Neural progenitor cell (in vitro differentiated cells): ENCODE measurements at regions not wholly inside any gene's neighbourhood (a gene's known extent, or its start where the extent isn't known, plus 50 kb on each side); places are given as distances from the start of the nearest gene placed in this dataset.
A peak's percentile ranks its signal among the peaks of the same experiment; 100 is the strongest.

Source experiments
- DNase-seq: peaks from one replicate; pipeline ENCODE4 v3.0.0-alpha.2; 2016; ENCODE audit warnings: low spot score
- H2AFZ ChIP-seq: fragments of 200-600 bp; sonication (generic); replicated peaks from 2 replicates; pipeline ENCODE4 v1.6.1; 2016; ENCODE audit warnings: antibody characterized with exemption
- H3F3A ChIP-seq: fragments of 200-600 bp; sonication (generic); 2 replicates; pipeline ENCODE4 v1.6.1; 2016; ENCODE audit warnings: antibody characterized with exemption, low read depth
- H3K27ac ChIP-seq: fragments of 200-600 bp; sonication (generic); 2 replicates; pipeline ENCODE4 v1.5.1; 2016; ENCODE audit warnings: mild to moderate bottlenecking
- H3K27me3 ChIP-seq: fragments of 200-600 bp; sonication (generic); 2 replicates; pipeline ENCODE4 v1.6.1; 2016; ENCODE audit warnings: mild to moderate bottlenecking, moderate library complexity
- H3K36me3 ChIP-seq: fragments of 200-600 bp; sonication (generic); 2 replicates; pipeline ENCODE4 v1.5.1; 2016
- H3K4me1 ChIP-seq: fragments of 200-600 bp; sonication (generic); 2 replicates; pipeline ENCODE4 v1.6.1; 2016; ENCODE audit warnings: mixed run types
- H3K4me2 ChIP-seq: fragments of 200-600 bp; sonication (generic); 2 replicates; pipeline ENCODE4 v1.6.1; 2016
- H3K4me3 ChIP-seq: fragments of 200-600 bp; sonication (generic); 2 replicates; pipeline ENCODE4 v1.5.1; 2016
- H3K79me2 ChIP-seq: fragments of 200-600 bp; sonication (generic); 2 replicates; pipeline ENCODE4 v1.6.1; 2016; ENCODE audit warnings: low read depth
- H3K9ac ChIP-seq: fragments of 200-600 bp; sonication (generic); 2 replicates; pipeline ENCODE4 v1.6.1; 2016
- H3K9me3 ChIP-seq: fragments of 200-600 bp; sonication (generic); 2 replicates; pipeline ENCODE4 v1.5.1; 2016; ENCODE audit warnings: low read depth
- H4K20me1 ChIP-seq: fragments of 200-600 bp; sonication (generic); 2 replicates; pipeline ENCODE4 v1.6.1; 2016; ENCODE audit warnings: low read depth
- H3K27ac Mint-ChIP-seq: 3 replicates; pipeline ENCODE4 v1.8.0; 2021; ENCODE audit warnings: mixed read lengths
- H3K27me3 Mint-ChIP-seq: 2 replicates; pipeline ENCODE4 v1.8.0; 2022; ENCODE audit warnings: low read depth, mild to moderate bottlenecking, inconsistent platforms, moderate library complexity, mixed read lengths; ENCODE audit not compliant: insufficient read depth
- H3K36me3 Mint-ChIP-seq: 3 replicates; pipeline ENCODE4 v1.8.0; 2021; ENCODE audit warnings: mixed read lengths
- H3K4me1 Mint-ChIP-seq: 3 replicates; pipeline ENCODE4 v1.8.0; 2021; ENCODE audit warnings: mixed read lengths
- H3K4me3 Mint-ChIP-seq: 3 replicates; pipeline ENCODE4 v1.8.0; 2021; ENCODE audit warnings: mild to moderate bottlenecking, moderate library complexity, mixed read lengths
- H3K9me3 Mint-ChIP-seq: 3 replicates; pipeline ENCODE4 v1.8.0; 2020; ENCODE audit warnings: mixed read lengths
- EZH2 ChIP-seq: fragments of 200-600 bp; sonication (generic); IDR thresholded peaks from 2 replicates; pipeline ENCODE4 v1.6.1; 2017; ENCODE audit warnings: antibody characterized with exemption, mild to moderate bottlenecking, moderate library complexity
- EZH2phosphoT487 ChIP-seq: fragments of 200-600 bp; sonication (generic); IDR thresholded peaks from 2 replicates; pipeline ENCODE4 v1.6.1; 2017; ENCODE audit warnings: antibody characterized with exemption
- TF ChIP-seq, protein P1 (sequence below): fragments of 200-600 bp; sonication (generic); IDR thresholded peaks from 2 replicates; pipeline ENCODE4 v1.5.1; 2017; ENCODE audit warnings: antibody characterized with exemption, mild to moderate bottlenecking

DNA sequence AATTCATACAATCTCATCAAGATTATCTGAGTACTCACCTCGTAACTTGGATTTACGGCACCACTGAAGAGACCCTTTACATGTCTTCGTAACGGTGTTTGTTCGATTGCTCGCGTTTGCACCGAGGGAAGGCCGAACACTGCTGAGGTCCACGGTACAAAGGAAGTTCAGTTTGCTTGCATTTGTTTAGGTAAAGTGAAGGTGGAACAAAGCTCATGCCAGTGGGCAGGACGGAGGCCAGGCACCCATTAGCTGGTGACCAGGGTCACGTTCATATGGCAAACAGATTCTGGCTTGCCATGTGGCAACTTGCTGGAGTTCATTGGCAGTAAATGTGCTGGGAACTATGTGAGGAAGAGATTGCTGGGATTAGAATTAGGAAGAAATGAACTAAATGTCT, 164.8 kb downstream of the MACROH2A1 start:
- H3K4me3 Mint-ChIP-seq: no peak overlapping the region
- peaks cover 2% of the 10 kb centered on the region for H3K36me3 Mint-ChIP-seq
- Histone ChIP-seq H3K4me1 (peaks cover 7% of the 10 kb centered on the region), H3K9ac (no peak overlapping the region), H3K27me3 (no peaks in the 10 kb centered on the region), H3K9me3 (no peaks in the 10 kb centered on the region), H2AFZ (no peak overlapping the region), H3F3A (no peaks in the 10 kb centered on the region), H3K79me2 (no peaks in the 10 kb centered on the region), H3K27ac (no peak overlapping the region), H3K4me2 (no peak overlapping the region), H3K4me3 (no peak overlapping the region), H4K20me1 (no peaks in the 10 kb centered on the region), H3K36me3 (no peaks in the 10 kb centered on the region)
- peak overlapping the region; percentile 38 for H3K27ac Mint-ChIP-seq
- H3K4me1 Mint-ChIP-seq: peaks cover 32% of the 10 kb centered on the region
- peaks cover 2% of the 10 kb centered on the region for H3K9me3 Mint-ChIP-seq
- peaks cover 16% of the 10 kb centered on the region for H3K27me3 Mint-ChIP-seq
- no peak for DNase-seq
- TF ChIP-seq, protein P1, sequence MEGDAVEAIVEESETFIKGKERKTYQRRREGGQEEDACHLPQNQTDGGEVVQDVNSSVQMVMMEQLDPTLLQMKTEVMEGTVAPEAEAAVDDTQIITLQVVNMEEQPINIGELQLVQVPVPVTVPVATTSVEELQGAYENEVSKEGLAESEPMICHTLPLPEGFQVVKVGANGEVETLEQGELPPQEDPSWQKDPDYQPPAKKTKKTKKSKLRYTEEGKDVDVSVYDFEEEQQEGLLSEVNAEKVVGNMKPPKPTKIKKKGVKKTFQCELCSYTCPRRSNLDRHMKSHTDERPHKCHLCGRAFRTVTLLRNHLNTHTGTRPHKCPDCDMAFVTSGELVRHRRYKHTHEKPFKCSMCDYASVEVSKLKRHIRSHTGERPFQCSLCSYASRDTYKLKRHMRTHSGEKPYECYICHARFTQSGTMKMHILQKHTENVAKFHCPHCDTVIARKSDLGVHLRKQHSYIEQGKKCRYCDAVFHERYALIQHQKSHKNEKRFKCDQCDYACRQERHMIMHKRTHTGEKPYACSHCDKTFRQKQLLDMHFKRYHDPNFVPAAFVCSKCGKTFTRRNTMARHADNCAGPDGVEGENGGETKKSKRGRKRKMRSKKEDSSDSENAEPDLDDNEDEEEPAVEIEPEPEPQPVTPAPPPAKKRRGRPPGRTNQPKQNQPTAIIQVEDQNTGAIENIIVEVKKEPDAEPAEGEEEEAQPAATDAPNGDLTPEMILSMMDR: no peak
- TF ChIP-seq EZH2: no peak
- TF ChIP-seq EZH2phosphoT487: no peak

DNA sequence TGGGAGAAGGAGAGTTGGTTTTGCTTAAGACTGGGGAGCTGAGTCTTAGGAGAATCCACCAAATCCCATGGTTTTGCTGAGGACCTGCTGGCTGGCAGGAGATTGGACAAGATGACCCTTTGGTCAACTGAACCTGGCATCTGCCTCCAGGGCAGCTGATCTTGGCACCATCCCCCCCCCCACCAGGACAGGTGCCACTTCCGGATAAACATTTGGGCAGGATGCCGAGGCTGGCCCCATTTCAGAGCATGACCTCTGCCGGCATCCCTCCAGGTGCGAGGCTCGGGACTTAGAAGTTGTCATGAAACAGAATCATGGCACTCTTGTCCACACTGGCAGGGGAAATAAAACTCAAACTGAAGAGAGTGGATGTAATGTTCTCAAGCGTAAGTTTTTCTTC, 165.6 kb downstream of the MACROH2A1 start:
- H3K36me3 Mint-ChIP-seq: peaks cover 2% of the 10 kb centered on the region
- no peak overlapping the region for H3K4me3 ChIP-seq
- no peak overlapping the region for H3K4me3 Mint-ChIP-seq
- no peak overlapping the region for H3K9ac ChIP-seq
- H4K20me1 ChIP-seq: no peaks in the 10 kb centered on the region
- H3K27ac ChIP-seq: no peak overlapping the region
- TF ChIP-seq, protein P1: no peak
- DNase-seq: no peak
- no peaks in the 10 kb centered on the region for H3F3A ChIP-seq
- no peaks in the 10 kb centered on the region for H3K9me3 ChIP-seq
- H3K27ac Mint-ChIP-seq: peak overlapping the region; percentile 35
- H3K27me3 Mint-ChIP-seq: peaks cover 18% of the 10 kb centered on the region
- H2AFZ ChIP-seq: no peak overlapping the region
- H3K36me3 ChIP-seq: no peaks in the 10 kb centered on the region
- no peaks in the 10 kb centered on the region for H3K27me3 ChIP-seq
- no peaks in the 10 kb centered on the region for H3K79me2 ChIP-seq
- no peak overlapping the region for H3K4me2 ChIP-seq
- peaks cover 2% of the 10 kb centered on the region for H3K9me3 Mint-ChIP-seq
- peaks cover 27% of the 10 kb centered on the region for H3K4me1 Mint-ChIP-seq
- H3K4me1 ChIP-seq: peaks cover 7% of the 10 kb centered on the region

GRCh38 chr5:135232958-135233357, 166.1 kb downstream of the MACROH2A1 start:
- Histone ChIP-seq H3K36me3 (no peaks in the 10 kb centered on the region), H3K4me2 (no peak overlapping the region), H3F3A (no peaks in the 10 kb centered on the region), H3K4me1 (peaks cover 7% of the 10 kb centered on the region), H2AFZ (no peak overlapping the region), H3K27me3 (no peaks in the 10 kb centered on the region), H3K9ac (no peak overlapping the region), H3K79me2 (no peaks in the 10 kb centered on the region), H3K9me3 (no peaks in the 10 kb centered on the region), H4K20me1 (no peaks in the 10 kb centered on the region), H3K27ac (no peak overlapping the region), H3K4me3 (no peak overlapping the region)
- Mint-ChIP-seq H3K9me3 (peaks cover 2% of the 10 kb centered on the region), H3K27me3 (peaks cover 21% of the 10 kb centered on the region), H3K36me3 (peaks cover 2% of the 10 kb centered on the region), H3K4me3 (no peak overlapping the region), H3K27ac (no peak overlapping the region), H3K4me1 (peaks cover 26% of the 10 kb centered on the region)
- no peak for DNase-seq
- TF ChIP-seq, protein P1: no peak
- TF ChIP-seq EZH2 (no peak), EZH2phosphoT487 (no peak)

GRCh38 chr5:135231289-135231688, 167.7 kb downstream of the MACROH2A1 start:
- Histone ChIP-seq H3K4me3 (no peak overlapping the region), H2AFZ (no peak overlapping the region), H3K79me2 (no peaks in the 10 kb centered on the region), H3K27ac (no peak overlapping the region), H3K4me1 (peaks cover 2% of the 10 kb centered on the region), H3K4me2 (no peak overlapping the region), H3K36me3 (no peaks in the 10 kb centered on the region), H3K9ac (no peak overlapping the region), H4K20me1 (no peaks in the 10 kb centered on the region), H3K27me3 (no peaks in the 10 kb centered on the region), H3K9me3 (no peaks in the 10 kb centered on the region), H3F3A (no peaks in the 10 kb centered on the region)
- H3K4me3 Mint-ChIP-seq: no peak overlapping the region
- H3K27me3 Mint-ChIP-seq: peaks cover 21% of the 10 kb centered on the region
- TF ChIP-seq EZH2phosphoT487: no peak
- TF ChIP-seq, protein P1: no peak
- TF ChIP-seq EZH2: no peak
- DNase-seq: no peak
- no peak overlapping the region for H3K27ac Mint-ChIP-seq
- H3K36me3 Mint-ChIP-seq: peaks cover 2% of the 10 kb centered on the region
- peaks cover 23% of the 10 kb centered on the region for H3K4me1 Mint-ChIP-seq
- peaks cover 2% of the 10 kb centered on the region for H3K9me3 Mint-ChIP-seq
